ENCODE measurements at regions not wholly inside any gene's neighbourhood (a gene's known extent, or its start where the extent isn't known, plus 50 kb on each side); places are given as distances from the start of the nearest gene placed in this dataset.

GRCh38 chr6:95285881-95286280, 291.5 kb upstream of the MANEA start:
- TF ChIP-seq POLR2AphosphoS5 (IDR thresholded peaks at IDR 0.05; ENCODE audit: low read depth, low read length) = no peak
- no peak for TF ChIP-seq TAF1 (IDR thresholded peaks at IDR 0.05; ENCODE audit: borderline replicate concordance, insufficient read depth, low read length)
- TF ChIP-seq, protein P1, sequence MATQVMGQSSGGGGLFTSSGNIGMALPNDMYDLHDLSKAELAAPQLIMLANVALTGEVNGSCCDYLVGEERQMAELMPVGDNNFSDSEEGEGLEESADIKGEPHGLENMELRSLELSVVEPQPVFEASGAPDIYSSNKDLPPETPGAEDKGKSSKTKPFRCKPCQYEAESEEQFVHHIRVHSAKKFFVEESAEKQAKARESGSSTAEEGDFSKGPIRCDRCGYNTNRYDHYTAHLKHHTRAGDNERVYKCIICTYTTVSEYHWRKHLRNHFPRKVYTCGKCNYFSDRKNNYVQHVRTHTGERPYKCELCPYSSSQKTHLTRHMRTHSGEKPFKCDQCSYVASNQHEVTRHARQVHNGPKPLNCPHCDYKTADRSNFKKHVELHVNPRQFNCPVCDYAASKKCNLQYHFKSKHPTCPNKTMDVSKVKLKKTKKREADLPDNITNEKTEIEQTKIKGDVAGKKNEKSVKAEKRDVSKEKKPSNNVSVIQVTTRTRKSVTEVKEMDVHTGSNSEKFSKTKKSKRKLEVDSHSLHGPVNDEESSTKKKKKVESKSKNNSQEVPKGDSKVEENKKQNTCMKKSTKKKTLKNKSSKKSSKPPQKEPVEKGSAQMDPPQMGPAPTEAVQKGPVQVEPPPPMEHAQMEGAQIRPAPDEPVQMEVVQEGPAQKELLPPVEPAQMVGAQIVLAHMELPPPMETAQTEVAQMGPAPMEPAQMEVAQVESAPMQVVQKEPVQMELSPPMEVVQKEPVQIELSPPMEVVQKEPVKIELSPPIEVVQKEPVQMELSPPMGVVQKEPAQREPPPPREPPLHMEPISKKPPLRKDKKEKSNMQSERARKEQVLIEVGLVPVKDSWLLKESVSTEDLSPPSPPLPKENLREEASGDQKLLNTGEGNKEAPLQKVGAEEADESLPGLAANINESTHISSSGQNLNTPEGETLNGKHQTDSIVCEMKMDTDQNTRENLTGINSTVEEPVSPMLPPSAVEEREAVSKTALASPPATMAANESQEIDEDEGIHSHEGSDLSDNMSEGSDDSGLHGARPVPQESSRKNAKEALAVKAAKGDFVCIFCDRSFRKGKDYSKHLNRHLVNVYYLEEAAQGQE (IDR thresholded peaks at IDR 0.05; ENCODE audit: insufficient read depth in 1 of 2, low read depth in 2 of 2, low read length in 2 of 2) = no peak
- no peak for TF ChIP-seq SIN3A (IDR thresholded peaks at IDR 0.05; ENCODE audit: borderline replicate concordance, insufficient read depth, low read length)
- TF ChIP-seq FOXP2 (optimal IDR thresholded peaks at IDR 0.05; ENCODE audit: borderline replicate concordance, extremely low read depth, extremely low read length, insufficient read depth) = no peak
